ENCODE measurements at regions not wholly inside any gene's neighbourhood (a gene's known extent, or its start where the extent isn't known, plus 50 kb on each side); places are given as distances from the start of the nearest gene placed in this dataset.

DNA sequence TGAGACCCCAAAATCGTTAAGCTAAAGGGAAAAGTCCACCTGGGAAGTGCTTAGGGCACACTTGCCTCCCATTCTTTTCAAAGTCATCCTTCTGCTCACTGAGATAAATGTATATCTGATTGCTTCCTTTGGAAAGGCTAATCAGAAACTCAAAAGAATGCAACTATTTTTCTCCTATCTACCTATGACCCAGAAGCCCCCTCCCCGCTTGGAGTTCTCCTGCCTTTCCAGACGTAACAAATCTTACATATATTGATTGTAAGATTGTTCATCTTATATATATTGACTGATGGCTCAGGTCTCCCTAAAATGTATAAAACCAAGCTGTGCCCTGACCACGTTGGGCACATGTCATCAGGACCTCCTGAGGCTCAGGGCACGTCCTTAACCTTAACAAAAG lies 56.8 kb upstream of the ACAN start:
- peaks cover 3 to 51% (median 27%) of the 10 kb centered on the region in 7 donors for H3K27me3 ChIP-seq
- WGBS, 2 donors = 65 to 74% methylated on average over 5 of the region's 5 CpGs
- no peaks in the 10 kb centered on the region for H3K36me3 ChIP-seq
- no peak overlapping the region for H3K27ac ChIP-seq
- no peak overlapping the region for H3K4me3 ChIP-seq
- TF ChIP-seq, protein P1, sequence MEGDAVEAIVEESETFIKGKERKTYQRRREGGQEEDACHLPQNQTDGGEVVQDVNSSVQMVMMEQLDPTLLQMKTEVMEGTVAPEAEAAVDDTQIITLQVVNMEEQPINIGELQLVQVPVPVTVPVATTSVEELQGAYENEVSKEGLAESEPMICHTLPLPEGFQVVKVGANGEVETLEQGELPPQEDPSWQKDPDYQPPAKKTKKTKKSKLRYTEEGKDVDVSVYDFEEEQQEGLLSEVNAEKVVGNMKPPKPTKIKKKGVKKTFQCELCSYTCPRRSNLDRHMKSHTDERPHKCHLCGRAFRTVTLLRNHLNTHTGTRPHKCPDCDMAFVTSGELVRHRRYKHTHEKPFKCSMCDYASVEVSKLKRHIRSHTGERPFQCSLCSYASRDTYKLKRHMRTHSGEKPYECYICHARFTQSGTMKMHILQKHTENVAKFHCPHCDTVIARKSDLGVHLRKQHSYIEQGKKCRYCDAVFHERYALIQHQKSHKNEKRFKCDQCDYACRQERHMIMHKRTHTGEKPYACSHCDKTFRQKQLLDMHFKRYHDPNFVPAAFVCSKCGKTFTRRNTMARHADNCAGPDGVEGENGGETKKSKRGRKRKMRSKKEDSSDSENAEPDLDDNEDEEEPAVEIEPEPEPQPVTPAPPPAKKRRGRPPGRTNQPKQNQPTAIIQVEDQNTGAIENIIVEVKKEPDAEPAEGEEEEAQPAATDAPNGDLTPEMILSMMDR (IDR thresholded peaks at IDR 0.05) = no peak
- no peaks in the 10 kb centered on the region for H3K9me3 ChIP-seq
- intact Hi-C loops (cut with DNase I) = no loop called here
- H3K4me1 ChIP-seq = no peaks in the 10 kb centered on the region
- DNase-seq (no peak), ATAC-seq (no peak)

DNA sequence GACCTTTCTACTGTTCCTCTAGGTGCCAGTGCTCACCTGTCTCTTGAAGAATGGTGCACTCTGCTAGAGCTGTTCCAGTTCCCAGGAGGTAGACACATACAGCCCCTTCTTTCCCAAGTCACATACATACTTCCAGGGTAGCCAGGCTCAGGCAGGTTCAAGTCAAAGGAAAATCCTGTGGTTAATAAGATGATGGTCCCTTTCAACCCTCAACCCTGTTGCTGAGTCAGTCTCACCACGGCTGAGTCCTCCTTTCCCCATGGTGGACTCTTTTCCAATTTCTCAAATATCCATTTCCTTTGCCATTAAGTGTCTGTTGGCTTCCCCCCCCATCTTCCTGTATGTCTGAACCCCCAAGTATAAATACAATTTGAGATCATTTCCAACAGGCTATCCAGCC lies 56.1 kb upstream of the ACAN start:
- Histone ChIP-seq H3K36me3 (no peaks in the 10 kb centered on the region), H3K27me3 (peaks cover 0 to 50% (median 21%) of the 10 kb centered on the region in 7 donors), H3K4me3 (no peak overlapping the region), H3K4me1 (no peaks in the 10 kb centered on the region), H3K27ac (no peak overlapping the region), H3K9me3 (no peaks in the 10 kb centered on the region)
- intact Hi-C loops (cut with DNase I) = no loop called here
- 72 to 75% methylated on average over 1 of the region's 1 CpG for WGBS, 2 donors
- DNase-seq (no peak), ATAC-seq (no peak)
- TF ChIP-seq, protein P1 (IDR thresholded peaks at IDR 0.05) = no peak

DNA sequence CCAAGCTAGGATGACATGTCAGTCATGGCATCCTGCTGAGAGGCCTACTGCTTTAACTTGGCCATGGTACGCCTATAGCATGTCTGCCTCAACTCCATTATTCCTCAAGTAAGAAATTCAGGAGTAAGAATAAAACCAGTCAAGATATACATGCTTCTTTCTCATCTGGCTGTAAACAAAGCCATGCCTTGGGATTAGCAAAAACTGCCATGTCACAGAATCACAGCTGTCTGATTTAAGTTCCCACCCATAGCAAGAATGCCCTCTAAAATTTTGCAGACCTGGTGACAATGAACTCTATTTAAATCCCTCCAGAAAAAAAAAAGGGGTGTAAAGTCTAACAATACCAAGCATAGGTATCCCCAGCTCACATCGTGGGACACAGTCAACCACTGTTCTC lies 55.6 kb upstream of the ACAN start:
- TF ChIP-seq, protein P1 (IDR thresholded peaks at IDR 0.05) = no peak
- 79 to 84% methylated on average over 2 of the region's 2 CpGs for WGBS, 2 donors
- H3K36me3 ChIP-seq = no peaks in the 10 kb centered on the region
- no peak overlapping the region for H3K4me3 ChIP-seq
- intact Hi-C loops (cut with DNase I) = no loop called here
- peak overlapping the region in 1 of 10 donors; percentile 36 for H3K27ac ChIP-seq
- DNase-seq = no peak
- ATAC-seq = no peak
- no peaks in the 10 kb centered on the region for H3K4me1 ChIP-seq
- H3K27me3 ChIP-seq = peaks cover 0 to 46% (median 16%) of the 10 kb centered on the region in 7 donors
- no peaks in the 10 kb centered on the region for H3K9me3 ChIP-seq

DNA sequence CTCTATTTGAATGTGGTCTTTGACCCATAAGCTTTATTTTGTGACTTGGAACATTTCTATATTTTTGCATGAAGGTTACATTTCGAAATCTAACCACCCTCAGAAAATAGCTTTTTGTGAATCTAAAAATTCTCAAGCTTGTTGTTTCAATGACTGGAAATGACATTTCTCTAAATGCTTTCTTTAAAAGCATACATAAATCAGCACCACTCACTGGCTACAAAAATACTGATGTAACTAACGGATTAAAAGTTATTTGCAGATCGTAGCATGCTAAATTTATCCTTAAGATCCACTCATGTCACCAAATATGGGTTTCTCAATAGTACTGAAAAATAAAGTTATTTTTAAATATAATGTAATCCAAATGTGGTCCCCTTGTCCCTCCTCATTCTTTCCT lies 55.2 kb upstream of the ACAN start:
- H3K36me3 ChIP-seq = no peaks in the 10 kb centered on the region
- TF ChIP-seq, protein P1 (IDR thresholded peaks at IDR 0.05) = no peak
- DNase-seq (no peak), ATAC-seq (peak in 2 of 8 donors; percentile 16 to 31)
- no peaks in the 10 kb centered on the region for H3K4me1 ChIP-seq
- no peak overlapping the region for H3K4me3 ChIP-seq
- WGBS, 2 donors = 64 to 69% methylated on average over 3 of the region's 3 CpGs
- no peaks in the 10 kb centered on the region for H3K9me3 ChIP-seq
- peak overlapping the region in 1 of 10 donors; percentile 36 for H3K27ac ChIP-seq
- H3K27me3 ChIP-seq = peaks cover 0 to 42% (median 11%) of the 10 kb centered on the region in 7 donors
- intact Hi-C loops (cut with DNase I) = no loop called here

Data from heart right ventricle (tissue), 16 donors.